H9 (cell line): ENCODE measurements at regions not wholly inside any gene's neighbourhood (a gene's known extent, or its start where the extent isn't known, plus 50 kb on each side); places are given as distances from the start of the nearest gene placed in this dataset.

ENCODE experiments used
- DNase-seq: peaks from one replicate; pipeline ENCODE4 v3.0.0-alpha.2; 2017
- H2AFZ ChIP-seq: one replicate; pipeline ENCODE4 v1.6.1; 2013; ENCODE audit warnings: mild to moderate bottlenecking, low read length, control low read depth, moderate library complexity
- H2AK5ac ChIP-seq: 2 replicates; pipeline ENCODE4 v1.6.1; 2013; ENCODE audit warnings: low read length, control low read depth, mixed read lengths; ENCODE audit not compliant: insufficient read length
- H2BK120ac ChIP-seq: one replicate; pipeline ENCODE4 v1.6.1; 2013; ENCODE audit warnings: low read depth, mild to moderate bottlenecking, low read length, control low read depth, inconsistent platforms; ENCODE audit not compliant: poor library complexity, severe bottlenecking
- H2BK12ac ChIP-seq: 2 replicates; pipeline ENCODE4 v1.6.1; 2013; ENCODE audit warnings: low read length, control low read depth, mixed read lengths, low read depth; ENCODE audit not compliant: insufficient read length
- H2BK15ac ChIP-seq: 2 replicates; pipeline ENCODE4 v1.6.1; 2013; ENCODE audit warnings: low read depth, low read length, control low read depth
- H2BK20ac ChIP-seq: one replicate; pipeline ENCODE4 v1.6.1; 2013; ENCODE audit warnings: low read depth, mild to moderate bottlenecking, low read length, control low read depth, inconsistent platforms; ENCODE audit not compliant: poor library complexity, severe bottlenecking
- H2BK5ac ChIP-seq: 2 replicates; pipeline ENCODE4 v1.6.1; 2013; ENCODE audit warnings: low read length, control low read depth, mixed read lengths; ENCODE audit not compliant: insufficient read length
- H3K14ac ChIP-seq: 2 replicates; pipeline ENCODE4 v1.6.1; 2013; ENCODE audit warnings: low read length, control low read depth; ENCODE audit not compliant: insufficient read depth
- H3K18ac ChIP-seq: 2 replicates; pipeline ENCODE4 v1.6.1; 2013; ENCODE audit warnings: low read depth, mild to moderate bottlenecking, mixed read lengths, low read length, control low read depth; ENCODE audit not compliant: insufficient read length
- H3K23ac ChIP-seq: 2 replicates; pipeline ENCODE4 v1.6.1; 2013; ENCODE audit warnings: low read length, control low read depth, mixed read lengths, low read depth; ENCODE audit not compliant: insufficient read length
- H3K23me2 ChIP-seq: 2 replicates; pipeline ENCODE4 v1.6.1; 2013; ENCODE audit warnings: low read depth, mild to moderate bottlenecking, mixed read lengths, low read length, control low read depth; ENCODE audit not compliant: insufficient read length, poor library complexity, severe bottlenecking
- H3K27ac ChIP-seq: 2 replicates; pipeline ENCODE4 v1.5.1; 2013; ENCODE audit warnings: low read length, control low read depth, mixed read lengths, low read depth; ENCODE audit not compliant: insufficient read length
- H3K27me3 ChIP-seq: 2 replicates; pipeline ENCODE4 v1.6.1; 2013; ENCODE audit warnings: low read length, control low read depth, inconsistent platforms; ENCODE audit not compliant: insufficient read depth
- H3K4ac ChIP-seq: 2 replicates; pipeline ENCODE4 v1.6.1; 2013; ENCODE audit warnings: low read depth, mild to moderate bottlenecking, control low read depth, inconsistent platforms, low read length, moderate library complexity
- H3K4me1 ChIP-seq: 2 replicates; pipeline ENCODE4 v1.6.1; 2013; ENCODE audit warnings: low read length, control low read depth, inconsistent platforms; ENCODE audit not compliant: insufficient read depth
- H3K4me2 ChIP-seq: 2 replicates; pipeline ENCODE4 v1.6.1; 2013; ENCODE audit warnings: low read length, control low read depth, mixed read lengths; ENCODE audit not compliant: insufficient read length, insufficient read depth
- H3K56ac ChIP-seq: 2 replicates; pipeline ENCODE4 v1.6.1; 2013; ENCODE audit warnings: low read depth, mild to moderate bottlenecking, mixed read lengths, low read length, control low read depth; ENCODE audit not compliant: insufficient read length
- H3K79me1 ChIP-seq: 2 replicates; pipeline ENCODE4 v1.6.1; 2013; ENCODE audit warnings: low read depth, mild to moderate bottlenecking, moderate library complexity, low read length, control low read depth, inconsistent platforms; ENCODE audit not compliant: insufficient read depth, poor library complexity, severe bottlenecking
- H3K79me2 ChIP-seq: 2 replicates; pipeline ENCODE4 v1.6.1; 2013; ENCODE audit warnings: low read length, control low read depth, inconsistent platforms; ENCODE audit not compliant: insufficient read depth
- H3K9ac ChIP-seq: 2 replicates; pipeline ENCODE4 v1.6.1; 2013; ENCODE audit warnings: low read length, control low read depth, mixed read lengths; ENCODE audit not compliant: insufficient read length; ENCODE audit errors: extremely low read depth
- H3K9me3 ChIP-seq: one replicate; pipeline ENCODE4 v1.6.1; 2013; ENCODE audit warnings: low read depth, low read length, inconsistent platforms; ENCODE audit not compliant: control insufficient read depth
- H3T11ph ChIP-seq: one replicate; pipeline ENCODE4 v1.6.1; 2013; ENCODE audit warnings: mild to moderate bottlenecking, low read length, control low read depth, inconsistent platforms
- H4K20me1 ChIP-seq: one replicate; pipeline ENCODE4 v1.6.1; 2013; ENCODE audit not compliant: control insufficient read depth, insufficient read length, insufficient read depth
- H4K5ac ChIP-seq: 2 replicates; pipeline ENCODE4 v1.6.1; 2013; ENCODE audit warnings: low read depth, mild to moderate bottlenecking, mixed read lengths, low read length, control low read depth; ENCODE audit not compliant: insufficient read length
- H4K8ac ChIP-seq: replicated peaks from 2 replicates; pipeline ENCODE4 v1.6.1; 2013; ENCODE audit warnings: low read length, control low read depth, mixed read lengths, low read depth; ENCODE audit not compliant: insufficient read length
- H4K91ac ChIP-seq: 2 replicates; pipeline ENCODE4 v1.6.1; 2013; ENCODE audit warnings: low read depth, mild to moderate bottlenecking, moderate library complexity, mixed read lengths, low read length, control low read depth; ENCODE audit not compliant: insufficient read length
- H3K27ac Mint-ChIP-seq, 3 experiments: 2 replicates in 2 of 3; 3 replicates in 1 of 3; pipeline ENCODE4 v1.8.0; 2020 to 2021; ENCODE audit warnings: mixed read lengths in 3 of 3, mild to moderate bottlenecking in 1 of 3, moderate library complexity in 1 of 3
- H3K27me3 Mint-ChIP-seq: 2 replicates; pipeline ENCODE4 v1.8.0; 2021; ENCODE audit warnings: low read depth, mild to moderate bottlenecking, moderate library complexity, mixed read lengths
- H3K36me3 Mint-ChIP-seq, 3 experiments: 2 replicates in 2 of 3; 3 replicates in 1 of 3; pipeline ENCODE4 v1.8.0; 2020 to 2021; ENCODE audit warnings: low read depth in 3 of 3, mixed read lengths in 3 of 3; ENCODE audit not compliant: insufficient read depth in 1 of 3
- H3K4me1 Mint-ChIP-seq, 2 experiments: 2 replicates each; pipeline ENCODE4 v1.8.0; 2020; ENCODE audit warnings: mixed read lengths in 2 of 2
- H3K4me3 Mint-ChIP-seq, 2 experiments: 2 replicates in 1 of 2; 3 replicates in 1 of 2; pipeline ENCODE4 v1.8.0; 2020 to 2021; ENCODE audit warnings: mild to moderate bottlenecking in 2 of 2, mixed read lengths in 2 of 2, moderate library complexity in 1 of 2
- H3K9me3 Mint-ChIP-seq, 2 experiments: 2 replicates in 1 of 2; 3 replicates in 1 of 2; pipeline ENCODE4 v1.8.0; 2020; ENCODE audit warnings: mild to moderate bottlenecking in 2 of 2, mixed read lengths in 2 of 2, moderate library complexity in 1 of 2
- WGBS: extraction: QIAGEN DNeasy Blood & Tissue Kit; methylation state at CpG from one replicate; pipeline ENCODE4 v1.1.7; 2013; ENCODE audit warnings: missing lambda C conversion rate, low lambda C conversion rate, mixed read lengths; ENCODE audit not compliant: insufficient read length; ENCODE audit errors: extremely low coverage; 5-methylcytosine and 5-hydroxymethylcytosine counted together
- TF ChIP-seq, protein P1 (sequence below): fragments of 200-600 bp; sonication (generic); conservative IDR thresholded peaks from 3 replicates; pipeline ENCODE4 v1.8.0; 2021; ENCODE audit warnings: antibody characterized with exemption, mild to moderate bottlenecking

DNA sequence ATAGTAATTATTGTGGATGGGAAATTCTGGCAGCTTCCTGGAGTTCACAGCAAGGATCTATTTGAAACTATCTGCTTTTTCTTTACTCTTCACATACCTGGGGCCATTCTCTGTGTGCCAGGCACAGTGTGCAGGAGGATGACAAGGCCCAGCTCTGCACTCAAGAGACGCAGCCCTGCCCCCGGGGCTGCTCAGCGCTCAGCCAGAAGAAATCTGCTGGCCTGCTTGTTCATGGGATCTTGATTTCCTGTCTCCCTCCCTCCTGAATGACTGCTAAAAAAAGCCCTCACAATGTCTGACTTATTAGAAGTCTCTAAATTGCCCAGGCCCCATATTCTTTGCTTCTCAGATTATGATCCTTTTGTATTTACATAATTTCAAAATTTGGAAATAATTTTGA lies 210.9 kb downstream of the DCDC2C start:
- WGBS = no CpG with 5 or more reads among the region's 3 CpGs
- no peak overlapping the region for H2BK120ac ChIP-seq
- H4K5ac ChIP-seq = no peak overlapping the region
- H3K56ac ChIP-seq = no peak overlapping the region
- no peaks in the 10 kb centered on the region for H3K27me3 ChIP-seq
- H3K4me2 ChIP-seq = no peak overlapping the region
- no peaks in the 10 kb centered on the region for H3K79me2 ChIP-seq
- no peak overlapping the region for H2BK12ac ChIP-seq
- no peak overlapping the region for H4K8ac ChIP-seq
- H2BK20ac ChIP-seq = no peak overlapping the region
- H3T11ph ChIP-seq = no peak overlapping the region
- no peaks in the 10 kb centered on the region for H3K23me2 ChIP-seq
- TF ChIP-seq, protein P1, sequence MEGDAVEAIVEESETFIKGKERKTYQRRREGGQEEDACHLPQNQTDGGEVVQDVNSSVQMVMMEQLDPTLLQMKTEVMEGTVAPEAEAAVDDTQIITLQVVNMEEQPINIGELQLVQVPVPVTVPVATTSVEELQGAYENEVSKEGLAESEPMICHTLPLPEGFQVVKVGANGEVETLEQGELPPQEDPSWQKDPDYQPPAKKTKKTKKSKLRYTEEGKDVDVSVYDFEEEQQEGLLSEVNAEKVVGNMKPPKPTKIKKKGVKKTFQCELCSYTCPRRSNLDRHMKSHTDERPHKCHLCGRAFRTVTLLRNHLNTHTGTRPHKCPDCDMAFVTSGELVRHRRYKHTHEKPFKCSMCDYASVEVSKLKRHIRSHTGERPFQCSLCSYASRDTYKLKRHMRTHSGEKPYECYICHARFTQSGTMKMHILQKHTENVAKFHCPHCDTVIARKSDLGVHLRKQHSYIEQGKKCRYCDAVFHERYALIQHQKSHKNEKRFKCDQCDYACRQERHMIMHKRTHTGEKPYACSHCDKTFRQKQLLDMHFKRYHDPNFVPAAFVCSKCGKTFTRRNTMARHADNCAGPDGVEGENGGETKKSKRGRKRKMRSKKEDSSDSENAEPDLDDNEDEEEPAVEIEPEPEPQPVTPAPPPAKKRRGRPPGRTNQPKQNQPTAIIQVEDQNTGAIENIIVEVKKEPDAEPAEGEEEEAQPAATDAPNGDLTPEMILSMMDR = no peak
- H3K14ac ChIP-seq = no peak overlapping the region
- no peak overlapping the region for H4K91ac ChIP-seq
- DNase-seq = no peak
- Mint-ChIP-seq H3K9me3 (peaks cover 12 to 25% of the 10 kb centered on the region in 2 experiments), H3K36me3 (peaks cover 7 to 10% (median 9%) of the 10 kb centered on the region in 3 experiments; a peak in 6 of 7 replicates), H3K27me3 (peaks cover 6% of the 10 kb centered on the region), H3K4me3 (no peak overlapping the region), H3K4me1 (peaks cover 2 to 3% of the 10 kb centered on the region in 2 experiments; a peak in 1 of 4 replicates), H3K27ac (no peak overlapping the region)
- no peaks in the 10 kb centered on the region for H3K4me1 ChIP-seq
- no peak overlapping the region for H3K9ac ChIP-seq
- no peaks in the 10 kb centered on the region for H4K20me1 ChIP-seq
- H2BK15ac ChIP-seq = no peak overlapping the region
- no peaks in the 10 kb centered on the region for H3K79me1 ChIP-seq
- no peak overlapping the region for H3K27ac ChIP-seq
- no peak overlapping the region for H2AK5ac ChIP-seq
- H2BK5ac ChIP-seq = no peak overlapping the region
- peaks cover 3% of the 10 kb centered on the region for H3K9me3 ChIP-seq
- no peak overlapping the region for H2AFZ ChIP-seq
- H3K4ac ChIP-seq = no peak overlapping the region
- H3K18ac ChIP-seq = no peak overlapping the region
- H3K23ac ChIP-seq = no peak overlapping the region
